ENCODE measurements at regions not wholly inside any gene's neighbourhood (a gene's known extent, or its start where the extent isn't known, plus 50 kb on each side); places are given as distances from the start of the nearest gene placed in this dataset.

DNA sequence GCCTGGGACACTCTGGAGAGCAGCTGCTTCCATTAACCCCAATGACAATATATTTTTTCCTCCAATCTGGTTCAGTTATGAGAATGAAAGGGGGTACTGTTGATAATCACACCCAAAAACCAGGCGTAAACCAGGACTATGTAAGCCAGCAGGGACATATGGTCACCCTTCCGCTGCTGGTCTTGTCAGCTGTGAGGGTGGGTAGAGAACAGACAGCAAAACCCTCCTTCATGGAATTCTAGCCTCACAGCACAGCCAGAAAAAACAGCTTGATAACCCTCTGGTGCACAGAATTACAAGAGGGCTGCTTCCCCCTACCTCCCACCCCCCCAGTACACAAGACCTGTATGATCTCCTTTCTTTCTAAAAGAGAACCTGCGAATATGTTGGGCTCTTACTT lies 368.8 kb upstream of the ZMIZ1 start:
- DNase-seq, result no peak

DNA sequence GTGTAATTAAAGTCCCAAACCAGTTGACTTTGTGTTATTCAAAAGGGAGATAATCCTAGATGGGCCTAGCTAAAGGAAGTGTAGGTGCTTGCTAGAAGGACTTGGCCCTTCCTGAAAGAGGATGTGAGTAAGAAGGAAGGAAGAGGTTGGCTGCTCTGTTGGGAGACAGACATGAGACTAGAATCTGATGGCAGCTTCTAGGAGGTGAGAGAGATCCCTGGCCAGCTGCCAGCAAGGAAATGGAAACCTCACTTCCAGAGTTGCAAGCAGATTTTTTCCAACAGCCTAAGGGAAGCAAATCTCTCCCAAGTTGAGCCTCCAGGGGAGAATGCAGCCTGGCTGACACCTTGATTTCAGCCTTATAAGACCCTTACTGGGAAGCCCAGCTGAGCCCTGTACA lies 368.4 kb upstream of the ZMIZ1 start:
- no peak for DNase-seq

DNA sequence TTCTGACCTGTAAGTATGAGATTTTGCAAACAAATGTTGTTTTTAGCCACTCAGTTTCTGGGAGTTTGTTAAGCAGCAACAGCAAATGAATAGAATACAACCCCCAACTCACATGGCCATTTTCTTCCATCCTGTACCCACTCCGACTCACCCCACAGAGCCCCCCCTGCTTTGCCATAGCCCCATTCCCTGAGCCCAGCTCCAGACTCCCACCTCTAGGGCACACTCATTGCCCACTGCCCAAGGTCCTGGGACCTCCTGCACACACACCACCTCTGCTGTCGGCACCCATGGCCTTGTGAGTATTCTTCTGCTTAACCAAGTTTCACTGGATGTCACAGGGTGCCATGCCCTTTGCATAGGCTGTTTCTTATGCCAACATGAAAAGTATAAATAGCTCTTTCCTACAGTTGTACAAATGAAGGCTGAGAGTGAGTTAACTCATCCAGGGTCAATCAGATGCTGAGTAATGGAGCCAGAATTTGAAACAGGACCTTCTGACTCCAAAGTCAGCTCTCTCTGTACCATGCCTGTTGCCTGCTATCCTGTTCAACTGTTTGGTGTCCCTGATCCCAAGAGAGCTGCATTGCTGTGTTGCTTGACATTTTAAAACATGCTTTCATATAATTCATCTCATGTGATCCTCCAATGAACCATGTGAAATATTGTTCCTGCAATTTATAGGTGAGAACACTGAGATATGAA lies 367.8 kb upstream of the ZMIZ1 start:
- no peak for DNase-seq

DNA sequence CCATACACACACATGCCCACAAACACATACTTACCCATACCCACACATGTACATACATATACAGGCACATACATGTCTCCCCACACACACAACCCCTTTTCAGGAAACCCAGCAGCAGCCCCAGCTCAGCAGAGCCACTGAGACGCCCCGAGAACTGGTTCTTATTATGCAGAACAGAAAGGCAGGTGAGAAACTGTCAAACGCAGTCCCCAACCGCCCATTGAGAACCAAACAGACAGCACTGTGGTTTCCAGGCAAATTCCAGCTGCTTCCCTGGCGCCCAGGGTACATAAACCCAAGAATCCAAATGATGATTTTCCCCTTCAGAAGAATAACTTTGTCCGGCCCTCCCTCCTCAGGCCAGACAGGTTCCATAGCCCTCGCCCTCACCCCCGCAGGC lies 366.6 kb upstream of the ZMIZ1 start:
- no peak for DNase-seq

DNA sequence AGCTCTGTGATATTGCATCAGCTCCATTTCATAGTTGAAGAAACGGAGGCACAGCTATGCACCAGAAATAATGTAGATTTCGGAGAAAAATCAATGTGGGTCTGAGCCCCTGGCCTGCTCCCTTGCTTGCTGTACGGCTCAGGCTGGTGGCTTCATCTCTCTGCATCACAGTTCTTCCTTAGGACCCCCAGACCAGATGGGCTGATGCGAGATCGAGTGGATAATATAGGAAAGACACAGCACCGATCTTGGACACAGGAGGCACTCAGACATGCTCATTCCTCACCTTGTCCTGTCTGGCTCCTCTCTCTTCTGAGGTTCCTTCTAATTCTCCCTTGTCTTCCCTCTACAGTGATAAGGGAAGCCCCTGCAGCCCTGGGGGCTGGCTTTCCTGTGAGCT lies 365.9 kb upstream of the ZMIZ1 start:
- DNase-seq, result no peak

DNA sequence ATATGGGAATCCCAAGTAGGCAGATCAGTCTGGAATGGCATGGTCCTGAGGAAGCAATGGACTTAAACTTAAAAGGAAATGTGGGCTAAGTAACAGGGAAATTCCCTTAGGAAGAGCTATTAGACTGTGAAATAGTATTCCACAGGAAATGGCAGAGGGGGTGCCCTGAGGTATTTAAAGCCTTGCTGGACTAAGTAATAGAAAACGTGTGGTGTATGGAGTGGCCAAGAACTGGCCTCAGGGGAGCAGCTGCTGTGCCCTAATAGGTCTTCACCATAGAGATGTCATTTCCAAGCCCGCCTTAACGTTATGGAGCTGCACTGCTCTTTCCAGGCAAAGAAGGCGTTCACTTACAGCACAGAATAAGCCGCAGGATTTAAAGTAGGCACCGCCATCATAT lies 365.2 kb upstream of the ZMIZ1 start:
- DNase-seq, result no peak

DNA sequence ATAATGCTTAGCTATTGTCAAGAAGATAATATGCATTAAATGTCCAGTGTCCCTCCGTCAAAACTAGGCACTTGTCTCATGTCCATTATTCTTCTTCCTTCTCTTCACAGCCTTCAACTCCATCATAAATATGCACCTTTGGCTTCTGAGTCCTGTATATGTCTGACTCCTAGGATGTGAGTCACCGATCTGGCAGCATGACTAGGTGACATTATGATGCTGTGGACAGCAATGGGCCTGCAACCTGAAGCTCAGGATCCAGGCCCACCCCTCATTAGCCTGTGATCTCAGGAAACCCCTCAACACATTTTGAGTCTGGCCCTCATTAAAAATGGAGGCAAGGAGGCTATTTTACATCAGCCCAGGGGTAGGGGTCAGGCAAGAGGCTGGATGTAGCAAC lies 362.5 kb upstream of the ZMIZ1 start:
- DNase-seq, result no peak

DNA sequence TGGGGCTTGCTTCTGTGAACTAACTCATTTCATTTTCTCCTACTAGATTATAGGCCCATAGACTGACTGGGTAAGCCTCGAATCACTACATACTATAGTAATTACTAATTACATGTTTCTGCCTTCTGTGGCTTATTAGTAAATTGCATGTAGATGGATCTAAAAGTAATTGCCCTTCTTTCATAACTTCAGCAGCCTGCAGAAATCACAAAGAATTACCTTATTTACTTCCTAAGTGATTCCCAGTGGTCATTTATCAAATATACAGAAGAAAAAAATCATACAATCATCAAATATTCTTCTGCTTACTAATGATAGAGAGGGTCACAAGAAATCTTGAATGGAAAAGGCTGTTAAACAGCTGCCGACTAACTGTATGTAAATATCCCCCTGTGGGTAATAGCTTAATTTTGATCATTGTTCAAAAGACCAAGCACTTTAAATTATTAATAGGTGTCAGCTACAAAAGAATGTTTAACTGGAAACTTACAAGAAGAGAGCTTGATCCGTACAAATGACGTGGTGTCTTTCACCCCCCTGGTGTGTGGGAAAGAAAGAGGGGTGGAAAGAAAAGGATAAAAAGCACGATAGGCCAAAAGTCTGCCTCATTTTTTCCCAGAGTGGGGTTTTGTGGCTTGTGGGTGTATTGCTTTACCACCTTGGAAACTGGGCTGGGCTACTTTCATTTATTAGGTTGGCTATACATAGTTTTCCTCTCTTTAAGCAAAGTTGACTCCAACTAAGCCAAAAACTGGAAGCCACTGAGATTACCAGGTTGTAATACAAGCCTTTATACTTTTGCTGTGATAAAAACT lies 361.8 kb upstream of the ZMIZ1 start:
- DNase-seq, result no peak

DNA sequence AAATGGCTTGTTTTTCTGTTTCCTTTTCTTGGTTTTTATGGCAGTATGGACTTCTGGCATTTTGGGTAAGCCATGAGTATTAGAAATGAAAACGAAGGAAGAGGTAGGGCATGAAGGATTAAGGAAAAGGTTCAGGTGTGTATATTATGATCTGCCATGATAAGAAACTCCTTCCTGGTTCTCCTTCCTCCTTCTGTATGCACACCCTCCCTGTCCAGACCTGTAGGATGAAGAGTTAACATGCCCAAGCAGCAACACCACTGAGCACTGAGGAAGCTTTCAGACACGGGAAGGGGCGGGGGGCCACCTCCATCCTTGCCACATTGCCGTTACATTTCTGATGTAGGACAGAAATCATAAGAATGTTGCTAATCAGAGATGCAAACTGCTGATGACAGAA lies 361.0 kb upstream of the ZMIZ1 start:
- DNase-seq, result no peak

DNA sequence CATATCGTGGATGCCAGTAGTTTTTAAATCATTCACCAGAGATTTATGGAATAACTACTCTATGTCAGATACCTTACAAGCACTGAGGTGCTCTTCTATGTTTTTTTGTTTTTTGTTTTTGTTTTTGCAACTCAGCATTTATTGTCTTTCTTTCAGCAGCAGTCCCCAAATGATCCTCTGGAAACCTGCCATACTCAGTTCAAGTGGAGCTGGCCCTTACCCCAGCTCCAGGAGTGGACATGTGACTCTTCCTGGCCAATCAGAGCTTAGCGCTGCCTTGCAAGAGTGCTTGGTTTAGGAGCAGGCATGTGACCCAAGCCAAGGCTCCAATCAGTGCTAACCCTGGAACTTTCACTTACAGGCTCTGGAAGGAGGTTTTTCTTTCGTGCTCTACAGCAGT lies 356.6 kb upstream of the ZMIZ1 start:
- no peak for DNase-seq

DNA sequence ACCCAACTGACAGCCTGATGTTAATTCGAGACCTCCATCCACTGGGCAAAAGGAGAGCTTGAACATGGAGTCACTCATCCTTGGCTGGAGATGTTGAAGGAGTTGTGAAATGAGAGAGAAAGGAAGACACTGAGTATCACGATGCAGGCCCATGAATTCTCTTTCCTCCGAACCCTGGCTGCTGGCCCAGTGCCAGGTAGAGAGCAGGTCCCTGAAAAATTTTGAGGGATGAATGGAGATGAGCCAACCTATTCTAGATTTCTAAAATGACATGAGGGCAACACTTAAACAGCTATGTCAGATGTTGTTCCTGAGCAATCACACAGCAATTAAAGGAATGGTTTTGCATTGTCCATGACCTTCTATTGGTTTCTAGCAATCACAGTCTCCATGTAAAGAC lies 355.1 kb upstream of the ZMIZ1 start:
- DNase-seq, result no peak

DNA sequence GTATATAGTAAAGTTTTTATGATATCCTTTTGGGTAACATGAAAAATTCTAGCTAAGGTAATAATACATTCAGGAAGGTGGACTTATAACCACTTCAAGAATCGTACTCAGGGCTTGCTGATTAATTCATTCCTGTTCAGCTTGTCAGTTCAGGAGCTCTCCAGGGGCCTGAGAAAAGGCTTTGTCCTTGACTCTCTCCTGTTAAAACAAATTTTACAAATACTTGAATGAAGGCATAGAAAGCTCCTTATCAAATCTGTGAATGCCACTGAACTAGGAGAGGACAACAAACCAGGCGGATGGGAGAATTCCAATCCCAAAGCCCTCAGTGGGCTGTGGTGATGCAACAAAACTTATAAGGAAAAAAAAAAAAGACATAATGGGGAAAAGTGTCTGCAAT lies 354.5 kb upstream of the ZMIZ1 start:
- no peak for DNase-seq

DNA sequence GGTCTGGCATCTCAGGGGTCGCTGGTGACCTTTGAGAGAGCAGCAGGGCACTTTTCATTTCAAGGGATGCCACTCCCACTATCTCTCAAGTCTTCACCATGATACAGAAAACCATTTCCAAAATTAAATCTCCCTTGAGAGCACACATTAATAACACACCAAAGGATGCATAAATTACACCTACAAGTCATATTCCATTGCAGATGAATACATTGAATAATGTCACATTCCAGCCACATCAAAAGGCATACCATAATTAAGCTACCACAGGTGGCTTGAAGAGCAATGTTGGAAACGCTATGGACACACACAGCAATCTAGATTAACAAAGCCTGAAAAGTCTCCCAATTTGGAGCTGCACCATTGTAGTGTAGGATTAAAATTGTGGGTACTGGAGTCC lies 353.3 kb upstream of the ZMIZ1 start:
- DNase-seq, result no peak

DNA sequence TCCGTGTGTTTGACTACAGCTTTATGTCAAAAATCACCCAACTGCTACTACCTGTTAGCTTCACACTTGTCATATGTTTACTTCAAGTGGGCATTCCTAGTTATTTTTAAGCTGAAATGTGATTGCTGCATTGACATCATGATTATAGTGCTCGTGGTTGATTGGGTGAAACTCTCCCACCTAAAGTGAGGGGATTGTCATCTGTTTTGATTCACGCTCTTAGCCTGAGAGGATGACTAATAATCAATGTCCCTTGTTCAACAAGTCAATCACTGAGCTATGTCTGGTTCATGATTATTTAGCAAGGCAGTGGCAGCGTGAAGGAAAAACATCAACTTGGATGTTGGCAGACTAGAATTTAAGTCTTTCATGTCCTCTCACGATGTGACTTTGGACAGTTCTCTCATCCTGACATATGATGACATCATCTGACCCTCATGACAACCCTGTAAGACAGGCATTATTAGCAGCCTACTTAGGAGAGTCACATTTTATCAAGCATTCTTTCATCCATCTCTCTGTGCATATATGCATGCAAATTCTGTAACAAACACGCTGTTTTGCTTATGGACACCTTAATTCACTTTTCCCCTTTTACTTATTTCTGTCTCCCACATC lies 352.6 kb upstream of the ZMIZ1 start:
- no peak for DNase-seq

DNA sequence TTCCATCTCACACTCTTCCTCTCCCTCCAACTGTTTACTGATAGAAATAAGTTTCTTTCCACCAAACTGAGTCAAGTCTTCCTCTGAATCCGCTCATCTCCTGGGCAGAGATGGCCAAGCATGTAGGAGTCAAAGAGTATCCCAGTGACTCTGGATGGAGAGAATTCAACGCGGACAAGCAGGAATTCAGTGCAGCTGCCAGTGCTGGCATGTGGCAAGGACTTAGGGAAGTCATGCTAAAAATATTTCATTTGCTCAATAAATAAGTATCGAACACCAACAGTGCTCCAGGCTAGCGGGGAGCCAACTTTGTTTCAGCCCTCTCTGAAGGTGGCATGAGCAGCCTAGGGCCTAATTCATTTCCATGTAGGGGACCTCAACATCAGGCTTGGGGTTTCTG lies 351.6 kb upstream of the ZMIZ1 start:
- DNase-seq, result no peak

DNA sequence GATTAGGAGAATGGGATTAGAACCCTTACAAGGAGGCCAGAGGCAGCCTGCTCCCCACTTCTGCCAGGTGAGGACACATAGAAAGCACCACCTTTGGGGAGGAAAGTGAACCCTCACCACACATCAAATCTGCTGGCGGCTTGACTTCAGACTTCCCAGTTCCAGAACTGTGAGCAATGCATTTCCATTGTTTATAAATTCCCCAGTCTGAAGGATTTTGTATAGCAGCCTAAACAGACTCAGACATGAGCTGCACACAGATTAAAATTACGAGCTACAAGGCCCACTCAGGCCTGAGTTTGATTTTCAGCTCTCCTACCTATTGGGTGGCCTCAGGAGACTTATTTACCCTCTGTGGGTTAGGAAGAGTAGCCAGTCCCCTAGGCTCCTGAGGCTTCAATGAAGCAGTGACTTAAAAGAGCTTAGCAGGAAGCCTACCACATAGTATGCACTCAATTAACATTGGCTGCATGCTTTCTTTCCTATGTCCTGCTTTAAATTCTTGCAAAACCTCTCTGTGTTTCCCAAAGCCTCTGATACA lies 350.7 kb upstream of the ZMIZ1 start:
- DNase-seq, result no peak

DNA sequence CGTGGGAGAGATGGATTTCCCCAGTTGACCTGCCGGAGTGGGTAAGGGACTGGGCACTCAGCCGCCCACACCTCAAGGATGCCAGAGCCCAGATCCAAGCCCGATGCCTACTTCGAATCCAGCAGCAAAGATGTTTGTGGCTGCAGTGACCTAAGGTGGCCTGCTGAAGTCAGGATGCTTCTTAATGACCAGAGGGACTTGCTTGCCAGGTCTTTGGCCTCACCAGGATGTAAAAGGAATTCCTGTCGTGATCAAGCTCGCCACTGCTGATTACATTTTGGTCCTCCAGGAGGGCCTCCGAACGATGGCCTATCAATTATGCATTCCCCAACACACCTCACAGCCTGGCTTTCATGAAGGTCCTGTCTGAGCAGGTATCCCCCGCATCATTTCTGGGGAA lies 349.5 kb upstream of the ZMIZ1 start:
- no peak for DNase-seq

DNA sequence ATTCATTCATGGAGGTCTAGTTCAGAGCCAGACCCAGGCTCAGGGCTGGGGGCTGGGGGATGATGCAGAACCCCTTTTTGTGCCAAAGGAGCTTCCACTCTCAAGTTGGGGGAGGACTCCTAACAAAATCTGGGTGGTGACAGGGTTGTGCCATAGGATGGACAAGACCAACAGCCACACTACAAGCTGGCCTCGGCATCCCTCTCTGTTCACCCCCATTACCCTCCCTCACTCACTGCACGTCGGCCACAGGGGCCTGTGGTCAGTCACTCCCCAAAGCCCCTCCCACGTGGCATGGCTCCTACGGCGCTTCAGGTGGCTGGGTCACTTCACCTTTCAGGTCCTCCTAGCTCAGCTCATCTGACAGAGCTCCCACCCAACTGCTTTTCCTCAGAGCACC lies 348.7 kb upstream of the ZMIZ1 start:
- no peak for DNase-seq

DNA sequence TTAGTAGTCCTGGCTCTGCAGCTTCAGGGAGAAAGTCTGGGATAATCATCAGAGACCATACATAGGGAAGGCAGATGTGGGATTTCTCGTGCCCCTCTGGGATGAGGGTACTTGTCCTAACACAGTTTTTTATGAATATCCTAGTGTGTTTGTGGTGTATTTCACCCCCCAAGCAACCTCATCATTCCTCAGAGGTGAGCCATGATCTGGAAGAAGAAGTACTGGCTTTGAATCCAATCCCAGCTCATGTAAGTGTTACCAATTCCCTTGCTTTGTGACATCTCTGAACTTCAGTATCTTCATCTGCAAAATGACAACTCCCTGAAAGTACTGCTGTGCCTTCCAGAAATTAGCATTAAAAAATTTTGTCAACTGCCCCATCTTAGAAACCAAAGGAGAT lies 347.5 kb upstream of the ZMIZ1 start:
- DNase-seq, result no peak

DNA sequence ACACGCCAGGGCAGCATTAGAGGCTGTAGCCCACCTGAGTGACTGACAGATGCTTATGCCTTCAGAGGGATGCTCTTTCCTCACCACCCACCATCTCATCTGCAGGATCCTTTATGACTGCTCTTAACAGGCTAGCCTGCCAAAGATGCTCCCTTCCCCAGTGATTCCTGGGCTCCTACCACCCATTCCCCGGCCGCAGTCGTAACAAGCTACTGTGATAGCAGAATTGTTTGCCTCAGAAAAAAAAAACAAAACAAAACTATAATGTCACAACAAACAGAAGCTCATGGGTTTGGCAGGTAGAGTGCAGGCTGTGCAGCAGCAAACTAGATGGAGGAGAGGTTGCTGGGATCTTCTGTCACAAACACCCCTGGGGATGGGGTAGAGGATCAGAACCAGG lies 343.9 kb upstream of the ZMIZ1 start:
- no peak for DNase-seq

DNA sequence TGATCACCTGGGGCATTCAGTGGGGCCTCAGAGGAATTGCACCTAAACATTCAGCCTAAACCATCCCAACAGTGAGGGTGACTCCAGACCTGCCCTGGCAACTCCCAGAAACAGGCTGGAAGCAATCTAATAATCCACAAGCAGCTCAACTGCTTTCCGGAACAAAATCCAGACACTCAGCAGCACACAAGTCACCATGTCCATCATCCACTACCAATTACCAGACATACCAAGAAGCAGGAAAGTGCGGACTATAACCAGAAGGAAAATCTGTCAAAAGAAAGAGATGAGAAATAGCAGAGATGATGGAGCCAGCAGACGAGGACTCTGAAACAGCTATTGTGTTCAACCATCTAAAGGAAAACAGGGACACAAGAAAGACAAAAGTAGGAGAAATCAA lies 342.6 kb upstream of the ZMIZ1 start:
- no peak for DNase-seq

DNA sequence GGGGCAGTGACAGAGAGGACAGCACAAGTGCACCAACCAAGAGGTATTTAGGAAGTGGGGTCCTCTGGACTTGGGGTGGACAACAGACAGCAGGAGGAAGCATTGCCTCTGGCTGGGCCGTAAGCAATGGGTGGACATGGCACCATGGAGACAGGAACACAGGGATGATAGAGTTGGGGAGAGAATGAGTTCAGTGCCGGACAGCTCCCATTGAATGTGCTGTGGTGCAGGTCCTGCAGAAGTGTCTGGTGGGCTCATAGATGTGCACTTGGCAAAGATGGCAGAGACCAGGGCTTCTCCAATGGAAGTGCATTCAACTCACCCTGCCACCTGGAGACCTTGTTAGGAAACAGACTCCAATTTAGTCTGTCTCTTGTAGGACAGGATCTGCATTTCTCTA lies 341.5 kb upstream of the ZMIZ1 start:
- no peak for DNase-seq

DNA sequence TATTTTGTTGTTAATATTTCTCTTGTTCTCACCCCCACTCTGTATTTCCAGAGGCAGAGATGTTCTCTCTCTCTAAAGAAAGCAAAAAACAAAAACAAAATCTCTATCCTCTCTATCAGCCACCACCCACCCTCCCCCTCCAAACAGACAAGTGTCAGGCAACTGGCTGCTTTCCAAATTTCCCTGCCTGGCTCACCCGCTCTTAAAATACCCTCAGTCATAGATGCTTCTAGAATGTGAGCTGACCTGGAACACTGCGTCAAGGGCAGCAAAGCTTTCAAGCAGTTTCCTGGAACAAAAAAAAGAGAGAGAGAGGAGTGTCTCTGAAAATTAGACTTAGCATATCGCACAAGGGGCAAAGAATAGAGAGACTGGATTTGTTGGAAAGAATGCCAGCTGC lies 341.0 kb upstream of the ZMIZ1 start:
- DNase-seq, result no peak

DNA sequence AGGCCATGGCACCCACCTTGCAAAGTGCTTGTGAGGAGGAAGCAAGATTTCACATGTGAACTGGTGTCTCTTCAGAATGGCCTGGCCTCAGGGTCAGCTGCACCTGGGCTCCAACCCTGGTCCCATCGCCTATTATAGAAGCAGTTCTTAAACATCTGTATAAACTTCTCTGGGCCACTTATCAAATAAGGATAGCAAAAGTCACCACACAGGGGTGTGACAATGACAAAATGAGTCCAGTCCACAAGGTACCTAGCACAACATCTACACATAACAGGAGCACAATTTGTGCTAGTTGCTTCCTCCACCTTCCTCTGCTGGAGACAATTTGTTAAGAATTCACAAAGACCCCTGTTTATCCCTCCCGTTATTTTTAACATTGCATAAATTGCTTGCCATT lies 340.6 kb upstream of the ZMIZ1 start:
- no peak for DNase-seq

Data from activated T-cell treated with anti-CD3 and anti-CD28 coated beads for 4 hours (primary cell).